Neural cell (in vitro differentiated cells): ENCODE measurements at regions not wholly inside any gene's neighbourhood (a gene's known extent, or its start where the extent isn't known, plus 50 kb on each side); places are given as distances from the start of the nearest gene placed in this dataset.

Experiments used
- H2AFZ ChIP-seq: fragments of 200-600, 300-800 bp; sonication (generic), shearing (Covaris generic); 2 replicates; pipeline ENCODE4 v1.6.0; 2014; ENCODE audit warnings: low read depth, mild to moderate bottlenecking, antibody characterized with exemption, low read length, moderate library complexity
- H3F3A ChIP-seq: fragments of 200-600 bp; shearing (Covaris generic); 2 replicates; pipeline ENCODE4 v1.6.1; 2016; ENCODE audit warnings: mild to moderate bottlenecking, moderate library complexity, mixed read lengths, antibody characterized with exemption, low read length; ENCODE audit not compliant: insufficient read depth, poor library complexity, severe bottlenecking
- H3K27ac ChIP-seq: fragments of 200-600, 300-800 bp; sonication (generic), shearing (Covaris generic); 2 replicates; pipeline ENCODE4 v1.5.1; 2014; ENCODE audit warnings: mild to moderate bottlenecking, low read length, moderate library complexity
- H3K27me3 ChIP-seq: fragments of 300-800, 200-600 bp; sonication (generic), shearing (Covaris generic); 2 replicates; pipeline ENCODE4 v1.6.0; 2014; ENCODE audit warnings: mild to moderate bottlenecking, low read depth, low read length, moderate library complexity; ENCODE audit not compliant: insufficient read depth
- H3K36me3 ChIP-seq: fragments of 300-800, 200-600 bp; sonication (generic), shearing (Covaris generic); 2 replicates; pipeline ENCODE4 v1.5.1; 2014; ENCODE audit warnings: mild to moderate bottlenecking, antibody characterized with exemption, low read length, moderate library complexity; ENCODE audit not compliant: insufficient read depth
- H3K4me2 ChIP-seq: fragments of 300-800, 200-600 bp; sonication (generic), shearing (Covaris generic); 2 replicates; pipeline ENCODE4 v1.6.0; 2014; ENCODE audit warnings: mild to moderate bottlenecking, low read length
- H3K4me3 ChIP-seq: fragments of 300-800, 200-600 bp; sonication (generic), shearing (Covaris generic); 2 replicates; pipeline ENCODE4 v1.5.1; 2014; ENCODE audit warnings: mild to moderate bottlenecking, low read length, moderate library complexity
- H3K79me2 ChIP-seq: fragments of 200-600 bp; shearing (Covaris generic); replicated peaks from 2 replicates; pipeline ENCODE4 v1.6.0; 2014; ENCODE audit warnings: mild to moderate bottlenecking, low read length, moderate library complexity; ENCODE audit not compliant: insufficient read depth
- H3K9ac ChIP-seq: fragments of 300-800, 200-600 bp; sonication (generic), shearing (Covaris generic); 2 replicates; pipeline ENCODE4 v1.6.1; 2016; ENCODE audit warnings: mild to moderate bottlenecking, low read length, mixed read lengths
- H3K9me2 ChIP-seq: fragments of 200-600 bp; shearing (Covaris generic); 2 replicates; pipeline ENCODE4 v1.6.1; 2016; ENCODE audit warnings: mild to moderate bottlenecking, low read length, mixed read lengths; ENCODE audit not compliant: insufficient read depth
- H3K9me3 ChIP-seq: fragments of 200-600, 300-800 bp; sonication (generic), shearing (Covaris generic); 2 replicates; pipeline ENCODE4 v1.6.1; 2016; ENCODE audit warnings: mild to moderate bottlenecking, mixed run types, low read length, moderate library complexity, mixed read lengths
- H4K20me1 ChIP-seq: fragments of 200-600 bp; shearing (Covaris generic); 2 replicates; pipeline ENCODE4 v1.6.1; 2016; ENCODE audit warnings: mild to moderate bottlenecking, mixed run types; ENCODE audit not compliant: insufficient read depth
- EP300 ChIP-seq: fragments of 450-650 bp; conservative IDR thresholded peaks from 2 replicates; pipeline ENCODE4 v1.6.1; 2014; ENCODE audit warnings: antibody characterized with exemption, mild to moderate bottlenecking, moderate library complexity; ENCODE audit not compliant: poor library complexity, severe bottlenecking
- EZH2 ChIP-seq: fragments of 200-600, 300-800 bp; shearing (Covaris generic), sonication (generic); IDR thresholded peaks from 2 replicates; pipeline ENCODE4 v1.6.1; 2014; ENCODE audit warnings: antibody characterized with exemption, low read length, borderline replicate concordance, mild to moderate bottlenecking; ENCODE audit not compliant: insufficient read depth, poor library complexity, severe bottlenecking
- MXI1 ChIP-seq: fragments of 450-650 bp; conservative IDR thresholded peaks from 2 replicates; pipeline ENCODE4 v1.6.1; 2014; ENCODE audit warnings: antibody characterized with exemption, mild to moderate bottlenecking; ENCODE audit not compliant: poor library complexity, severe bottlenecking
- POLR2AphosphoS5 ChIP-seq: IDR thresholded peaks from 2 replicates; pipeline ENCODE4 v1.6.1; 2012
- RAD21 ChIP-seq: fragments of 450-650 bp; conservative IDR thresholded peaks from 2 replicates; pipeline ENCODE4 v1.6.1; 2014; ENCODE audit warnings: antibody characterized with exemption, mild to moderate bottlenecking, moderate library complexity
- REST ChIP-seq: IDR thresholded peaks from 2 replicates; pipeline ENCODE4 v1.6.1; 2012; ENCODE audit warnings: borderline replicate concordance
- SMC3 ChIP-seq: fragments of 450-650 bp; conservative IDR thresholded peaks from 2 replicates; pipeline ENCODE4 v1.6.1; 2014; ENCODE audit warnings: antibody characterized with exemption, mild to moderate bottlenecking, moderate library complexity; ENCODE audit not compliant: poor library complexity
- TAF1 ChIP-seq: IDR thresholded peaks from 2 replicates; pipeline ENCODE4 v1.6.1; 2012; ENCODE audit warnings: low read depth
- TF ChIP-seq, protein P1 (sequence below): fragments of 450-650 bp; IDR thresholded peaks from 2 replicates; pipeline ENCODE4 v1.5.1; 2014; ENCODE audit warnings: antibody characterized with exemption, mild to moderate bottlenecking, moderate library complexity; ENCODE audit not compliant: poor library complexity, severe bottlenecking

DNA sequence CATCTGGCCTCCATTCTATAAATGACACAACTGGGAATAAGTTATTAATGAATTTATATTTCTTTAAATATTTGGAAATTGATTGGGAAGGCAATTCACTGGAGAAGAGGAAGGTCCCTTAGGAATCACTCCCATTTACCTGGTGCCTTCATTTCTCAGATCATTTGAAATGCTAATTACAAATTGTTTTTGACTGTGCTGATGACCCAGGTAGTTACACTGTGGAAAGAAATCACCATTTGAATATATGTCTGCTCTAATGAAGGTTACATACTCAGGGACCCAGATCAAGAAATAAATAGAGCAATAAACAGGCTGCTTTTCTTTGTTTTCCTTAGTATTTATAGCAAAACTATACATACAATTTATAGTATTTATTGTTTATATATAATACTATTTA is 1759.1 kb downstream of the ARAP2 start:
- Histone ChIP-seq H3K79me2 (no peaks in the 10 kb centered on the region), H3K27me3 (no peaks in the 10 kb centered on the region), H3K9ac (no peak overlapping the region), H3K4me2 (no peak overlapping the region), H4K20me1 (no peaks in the 10 kb centered on the region), H2AFZ (no peak overlapping the region), H3K4me3 (no peak overlapping the region), H3K9me2 (no peaks in the 10 kb centered on the region), H3F3A (no peaks in the 10 kb centered on the region), H3K9me3 (no peaks in the 10 kb centered on the region), H3K27ac (no peak overlapping the region), H3K36me3 (no peaks in the 10 kb centered on the region)
- TF ChIP-seq EZH2 (no peak), SMC3 (no peak), REST (no peak), POLR2AphosphoS5 (no peak), MXI1 (no peak), EP300 (no peak), RAD21 (no peak), TAF1 (no peak)
- TF ChIP-seq, protein P1, sequence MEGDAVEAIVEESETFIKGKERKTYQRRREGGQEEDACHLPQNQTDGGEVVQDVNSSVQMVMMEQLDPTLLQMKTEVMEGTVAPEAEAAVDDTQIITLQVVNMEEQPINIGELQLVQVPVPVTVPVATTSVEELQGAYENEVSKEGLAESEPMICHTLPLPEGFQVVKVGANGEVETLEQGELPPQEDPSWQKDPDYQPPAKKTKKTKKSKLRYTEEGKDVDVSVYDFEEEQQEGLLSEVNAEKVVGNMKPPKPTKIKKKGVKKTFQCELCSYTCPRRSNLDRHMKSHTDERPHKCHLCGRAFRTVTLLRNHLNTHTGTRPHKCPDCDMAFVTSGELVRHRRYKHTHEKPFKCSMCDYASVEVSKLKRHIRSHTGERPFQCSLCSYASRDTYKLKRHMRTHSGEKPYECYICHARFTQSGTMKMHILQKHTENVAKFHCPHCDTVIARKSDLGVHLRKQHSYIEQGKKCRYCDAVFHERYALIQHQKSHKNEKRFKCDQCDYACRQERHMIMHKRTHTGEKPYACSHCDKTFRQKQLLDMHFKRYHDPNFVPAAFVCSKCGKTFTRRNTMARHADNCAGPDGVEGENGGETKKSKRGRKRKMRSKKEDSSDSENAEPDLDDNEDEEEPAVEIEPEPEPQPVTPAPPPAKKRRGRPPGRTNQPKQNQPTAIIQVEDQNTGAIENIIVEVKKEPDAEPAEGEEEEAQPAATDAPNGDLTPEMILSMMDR = no peak

GRCh38 chr4:34486461-34487363 is 1757.6 kb downstream of the ARAP2 start:
- H3K4me2 ChIP-seq = no peak overlapping the region
- H3K36me3 ChIP-seq = no peaks in the 10 kb centered on the region
- peak overlapping the region; percentile 1 for H3K27ac ChIP-seq
- H3F3A ChIP-seq = no peaks in the 10 kb centered on the region
- no peaks in the 10 kb centered on the region for H3K9me2 ChIP-seq
- no peak overlapping the region for H3K4me3 ChIP-seq
- no peaks in the 10 kb centered on the region for H3K27me3 ChIP-seq
- no peaks in the 10 kb centered on the region for H3K79me2 ChIP-seq
- H2AFZ ChIP-seq = no peak overlapping the region
- TF ChIP-seq REST = peak; percentile 79
- TF ChIP-seq MXI1 = no peak
- no peak overlapping the region for H3K9ac ChIP-seq
- H4K20me1 ChIP-seq = no peaks in the 10 kb centered on the region
- H3K9me3 ChIP-seq = no peaks in the 10 kb centered on the region
